ENCODE measurements at regions not wholly inside any gene's neighbourhood (a gene's known extent, or its start where the extent isn't known, plus 50 kb on each side); places are given as distances from the start of the nearest gene placed in this dataset.
"Not testable (repeated sequence)": the region's sequence is repeated elsewhere in the genome, so short reads cannot be mapped to it uniquely, and the experiment has no call there.

GRCh38 chr7:119640861-119641260 lies 632.1 kb upstream of the KCND2 start:
- FAIRE-seq (no peak), ATAC-seq (no peak), DNase-seq (no peak)
- intact Hi-C loops (cut with DNase I) = no loop called here
- Histone ChIP-seq H3K27me3 (no peaks in the 10 kb centered on the region), H3K4me3 (no peak overlapping the region), H3K36me3 (no peaks in the 10 kb centered on the region), H3K9me3 (no peaks in the 10 kb centered on the region), H3K4me1 (no peaks in the 10 kb centered on the region), H3K27ac (no peak overlapping the region)
- 37 to 58% methylated on average over 4 of the region's 4 CpGs for WGBS, 2 donors
- TF ChIP-seq CTCF (IDR thresholded peaks at IDR 0.05) = no peak

GRCh38 chr7:119643558-119643957 lies 629.4 kb upstream of the KCND2 start:
- intact Hi-C loops (cut with DNase I) = no loop called here
- H3K4me3 ChIP-seq = no peak overlapping the region
- H3K4me1 ChIP-seq = no peaks in the 10 kb centered on the region
- no peak for ATAC-seq
- TF ChIP-seq CTCF (IDR thresholded peaks at IDR 0.05) = no peak
- whole genome bisulfite sequencing, 2 donors = 64 to 80% methylated on average over 6 of the region's 6 CpGs
- H3K36me3 ChIP-seq = no peaks in the 10 kb centered on the region
- H3K27ac ChIP-seq = no peak overlapping the region
- H3K9me3 ChIP-seq = no peaks in the 10 kb centered on the region
- no peak for FAIRE-seq
- H3K27me3 ChIP-seq = no peaks in the 10 kb centered on the region
- no peak for DNase-seq

- WGBS, 2 donors = 21 to 54% methylated on average over 1 of the region's 1 CpG
- intact Hi-C loops (cut with DNase I) = no loop called here
- ATAC-seq (no peak), DNase-seq (no peak), FAIRE-seq (no peak)
- Histone ChIP-seq H3K27ac (no peak overlapping the region), H3K27me3 (no peaks in the 10 kb centered on the region), H3K4me1 (no peaks in the 10 kb centered on the region), H3K36me3 (no peaks in the 10 kb centered on the region), H3K4me3 (no peak overlapping the region), H3K9me3 (no peaks in the 10 kb centered on the region)
- no peak for TF ChIP-seq CTCF (IDR thresholded peaks at IDR 0.05)
Measured at GRCh38 chr7:119647286-119647685, 625.7 kb upstream of the KCND2 start.

- WGBS, 2 donors = 57% methylated on average over 3 of the region's 3 CpGs
- not testable (repeated sequence) for FAIRE-seq
Measured at GRCh38 chr7:119648752-119649151, 624.2 kb upstream of the KCND2 start.

GRCh38 chr7:119660080-119660479 lies 612.9 kb upstream of the KCND2 start:
- ATAC-seq (no peak), DNase-seq (no peak), FAIRE-seq (no peak)
- TF ChIP-seq CTCF (IDR thresholded peaks at IDR 0.05) = no peak
- H3K36me3 ChIP-seq = no peaks in the 10 kb centered on the region
- no peaks in the 10 kb centered on the region for H3K9me3 ChIP-seq
- H3K4me1 ChIP-seq = no peaks in the 10 kb centered on the region
- no peak overlapping the region for H3K4me3 ChIP-seq
- intact Hi-C loops (cut with DNase I) = no loop called here
- H3K27ac ChIP-seq = no peak overlapping the region
- no peaks in the 10 kb centered on the region for H3K27me3 ChIP-seq
- 22 to 25% methylated on average over 2 of the region's 2 CpGs for WGBS, 2 donors

More at GRCh38 chr7:119648752-119649151, 624.2 kb upstream of the KCND2 start:
- H3K9me3 ChIP-seq; H3K4me1 ChIP-seq; intact Hi-C loops (cut with DNase I); H3K4me3 ChIP-seq; DNase-seq; H3K27me3 ChIP-seq; ATAC-seq; H3K36me3 ChIP-seq; H3K27ac ChIP-seq: not testable (repeated sequence)

GRCh38 chr7:119664601-119665000 lies 608.4 kb upstream of the KCND2 start:
- no peak for ATAC-seq
- TF ChIP-seq CTCF (IDR thresholded peaks at IDR 0.05) = no peak
- 27 to 65% methylated on average over 1 of the region's 1 CpG for WGBS, 2 donors
- Histone ChIP-seq H3K27ac (no peak overlapping the region), H3K4me1 (no peaks in the 10 kb centered on the region), H3K9me3 (no peaks in the 10 kb centered on the region), H3K36me3 (no peaks in the 10 kb centered on the region), H3K4me3 (no peak overlapping the region), H3K27me3 (no peaks in the 10 kb centered on the region)
- no peak for DNase-seq
- intact Hi-C loops (cut with DNase I) = no loop called here
- no peak for FAIRE-seq
